WI38 (cell line): ENCODE measurements at regions not wholly inside any gene's neighbourhood (a gene's known extent, or its start where the extent isn't known, plus 50 kb on each side); places are given as distances from the start of the nearest gene placed in this dataset.

Experiments
- H3K4me3 ChIP-seq: 2 replicates; pipeline ENCODE4 v1.5.1; 2011; ENCODE audit warnings: low read depth, mild to moderate bottlenecking, control low read depth, low read length
- TF ChIP-seq, protein P1 (sequence below): IDR thresholded peaks from 2 replicates; pipeline ENCODE4 v1.5.1; 2012; ENCODE audit warnings: low read depth, mild to moderate bottlenecking, control low read depth, low read length

DNA sequence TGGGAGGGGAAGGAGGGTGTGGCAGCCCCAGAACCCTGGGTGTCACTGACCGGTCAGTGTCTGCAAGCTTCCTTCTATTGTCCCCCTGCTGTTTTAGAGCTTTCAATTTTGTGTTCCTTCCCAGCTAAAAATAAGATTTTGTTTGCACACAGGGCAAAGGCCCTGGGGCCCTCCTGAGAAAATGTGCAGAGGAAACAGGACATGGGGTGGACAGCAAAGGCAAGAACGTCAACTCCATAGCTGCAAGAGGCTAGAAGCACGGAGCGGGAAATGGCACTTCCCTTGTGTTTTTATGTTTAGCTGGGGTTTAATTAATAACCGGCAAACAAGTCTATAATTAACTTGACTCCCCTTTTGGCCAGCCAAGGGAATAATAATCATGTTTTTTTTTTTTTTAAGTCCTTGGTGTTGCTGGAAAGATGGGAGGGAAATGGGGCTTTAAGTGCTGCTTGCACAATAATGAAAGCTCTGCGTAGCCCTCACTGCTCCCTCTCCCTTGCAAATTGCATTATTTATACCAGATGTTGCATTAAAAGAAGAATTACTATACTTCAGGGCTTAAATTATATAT lies 261.4 kb upstream of the USP24 start:
- TF ChIP-seq, protein P1, sequence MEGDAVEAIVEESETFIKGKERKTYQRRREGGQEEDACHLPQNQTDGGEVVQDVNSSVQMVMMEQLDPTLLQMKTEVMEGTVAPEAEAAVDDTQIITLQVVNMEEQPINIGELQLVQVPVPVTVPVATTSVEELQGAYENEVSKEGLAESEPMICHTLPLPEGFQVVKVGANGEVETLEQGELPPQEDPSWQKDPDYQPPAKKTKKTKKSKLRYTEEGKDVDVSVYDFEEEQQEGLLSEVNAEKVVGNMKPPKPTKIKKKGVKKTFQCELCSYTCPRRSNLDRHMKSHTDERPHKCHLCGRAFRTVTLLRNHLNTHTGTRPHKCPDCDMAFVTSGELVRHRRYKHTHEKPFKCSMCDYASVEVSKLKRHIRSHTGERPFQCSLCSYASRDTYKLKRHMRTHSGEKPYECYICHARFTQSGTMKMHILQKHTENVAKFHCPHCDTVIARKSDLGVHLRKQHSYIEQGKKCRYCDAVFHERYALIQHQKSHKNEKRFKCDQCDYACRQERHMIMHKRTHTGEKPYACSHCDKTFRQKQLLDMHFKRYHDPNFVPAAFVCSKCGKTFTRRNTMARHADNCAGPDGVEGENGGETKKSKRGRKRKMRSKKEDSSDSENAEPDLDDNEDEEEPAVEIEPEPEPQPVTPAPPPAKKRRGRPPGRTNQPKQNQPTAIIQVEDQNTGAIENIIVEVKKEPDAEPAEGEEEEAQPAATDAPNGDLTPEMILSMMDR = no peak
- no peak overlapping the region for H3K4me3 ChIP-seq

DNA sequence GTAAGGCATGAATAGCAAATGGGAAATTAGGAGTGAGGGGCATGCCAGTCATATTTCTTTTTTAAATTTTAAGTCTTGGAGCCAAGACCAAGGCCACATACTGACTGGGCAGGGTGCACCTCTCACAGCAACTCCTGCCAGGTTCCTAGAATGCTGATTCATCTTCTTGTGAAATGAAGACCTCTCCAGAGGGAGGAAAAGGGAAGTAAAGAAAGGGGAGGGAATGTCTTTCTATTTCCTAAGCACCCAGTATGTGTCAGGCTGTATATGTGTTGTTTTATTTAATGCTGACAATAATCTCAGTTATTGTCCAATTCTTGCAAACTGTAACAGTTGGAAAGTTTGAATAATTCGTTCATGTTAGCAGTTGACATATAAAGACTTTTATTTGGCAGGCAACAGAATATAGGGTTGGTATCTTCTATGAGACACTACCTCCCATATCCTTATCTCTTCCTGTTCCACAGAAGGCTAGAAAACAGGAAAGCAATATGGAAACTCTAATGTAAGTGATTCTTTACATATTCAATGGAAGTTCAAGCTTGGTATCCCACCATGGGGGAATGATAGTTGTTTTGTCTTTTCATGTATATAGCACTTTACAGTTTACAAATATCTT lies 259.1 kb upstream of the USP24 start:
- TF ChIP-seq, protein P1 = no peak
- H3K4me3 ChIP-seq = no peak overlapping the region

DNA sequence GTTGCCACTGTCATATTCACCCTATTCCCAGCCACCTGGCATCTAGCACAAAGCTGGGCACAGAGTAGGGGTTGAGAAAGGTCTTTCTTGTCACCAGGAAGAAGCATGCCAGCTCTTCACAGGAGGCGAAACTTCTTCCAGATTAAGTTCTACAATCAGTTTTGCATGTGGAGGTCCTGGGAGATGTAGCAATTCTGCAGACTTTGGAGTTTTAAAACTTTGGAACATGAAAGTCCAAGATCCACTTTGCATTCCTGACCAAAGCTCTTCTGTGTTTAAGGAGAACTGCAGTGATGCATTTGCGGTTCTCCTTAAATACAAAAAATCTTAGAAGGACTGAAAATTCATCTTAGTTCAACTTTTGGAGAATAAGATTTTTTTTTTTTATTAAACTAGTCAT lies 258.5 kb upstream of the USP24 start:
- no peak overlapping the region for H3K4me3 ChIP-seq
- TF ChIP-seq, protein P1 = no peak

DNA sequence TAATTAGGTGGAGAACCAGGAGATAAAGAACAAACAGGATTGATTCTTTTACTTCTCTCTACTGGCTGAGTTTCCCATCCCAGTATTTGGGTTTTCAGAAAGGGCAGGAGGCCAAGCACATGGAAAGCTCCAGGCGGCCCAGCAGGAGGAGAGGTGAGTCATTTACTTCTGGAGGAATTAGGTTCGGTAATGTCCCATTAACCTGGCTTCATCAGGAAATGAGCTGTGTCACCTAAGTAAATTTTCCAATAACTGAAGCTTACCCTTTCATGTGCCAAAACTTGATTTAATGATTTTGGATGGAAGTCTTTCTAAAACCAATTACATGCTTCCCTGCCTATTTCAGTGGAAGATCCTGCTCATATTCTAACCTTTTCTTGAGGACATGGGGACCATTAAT lies 257.6 kb upstream of the USP24 start:
- TF ChIP-seq, protein P1 = no peak
- H3K4me3 ChIP-seq = no peak overlapping the region

DNA sequence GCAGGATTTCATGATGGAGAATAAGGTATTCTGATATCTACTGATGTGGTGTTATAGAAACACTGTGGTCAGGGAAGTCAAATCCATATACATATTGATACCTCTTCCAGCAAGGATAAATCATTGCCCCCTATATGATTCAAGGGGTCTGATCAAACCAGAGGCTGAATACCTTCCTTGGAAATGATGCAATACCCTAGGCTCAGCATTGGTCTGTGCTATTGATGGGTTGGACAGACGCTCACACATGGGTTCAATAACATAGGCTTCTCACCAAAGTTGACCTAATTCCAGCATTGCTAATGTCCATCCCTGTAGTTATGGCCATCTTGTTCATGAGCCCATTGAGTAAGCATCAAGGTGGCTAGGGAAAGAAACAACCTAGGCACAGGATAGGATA lies 257.0 kb upstream of the USP24 start:
- TF ChIP-seq, protein P1 = no peak
- no peak overlapping the region for H3K4me3 ChIP-seq

DNA sequence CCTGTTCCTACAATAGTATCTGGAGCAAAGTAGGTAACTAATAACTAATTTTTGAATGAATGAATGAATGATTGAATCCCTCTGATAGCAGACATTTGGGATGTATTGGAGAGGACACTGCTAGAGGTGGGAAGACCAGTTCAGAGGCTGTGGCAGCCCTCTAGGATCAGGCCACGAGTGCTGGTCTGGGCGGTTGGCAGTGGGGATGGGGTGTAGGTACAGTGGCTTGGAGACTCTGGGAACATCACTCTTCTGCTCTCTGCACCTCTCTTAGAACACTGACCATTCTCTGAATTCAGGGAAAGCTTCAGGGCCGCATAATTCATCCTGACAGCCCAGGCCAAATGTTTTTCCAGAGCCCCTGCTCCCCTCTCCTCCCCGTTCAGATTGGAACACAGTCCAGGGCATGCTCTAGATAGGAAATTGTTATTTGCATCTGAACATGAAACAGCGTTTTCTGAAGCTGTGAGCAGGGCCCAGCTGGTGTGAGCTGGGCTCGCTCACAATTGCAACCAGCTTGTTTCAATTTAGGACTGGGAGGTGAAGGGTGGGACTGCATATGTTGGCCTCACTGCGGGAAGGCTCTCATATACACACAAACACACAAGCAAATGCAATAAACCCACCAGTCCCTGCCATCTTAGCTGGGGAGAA lies 253.1 kb upstream of the USP24 start:
- TF ChIP-seq, protein P1 = no peak
- H3K4me3 ChIP-seq = no peak overlapping the region

DNA sequence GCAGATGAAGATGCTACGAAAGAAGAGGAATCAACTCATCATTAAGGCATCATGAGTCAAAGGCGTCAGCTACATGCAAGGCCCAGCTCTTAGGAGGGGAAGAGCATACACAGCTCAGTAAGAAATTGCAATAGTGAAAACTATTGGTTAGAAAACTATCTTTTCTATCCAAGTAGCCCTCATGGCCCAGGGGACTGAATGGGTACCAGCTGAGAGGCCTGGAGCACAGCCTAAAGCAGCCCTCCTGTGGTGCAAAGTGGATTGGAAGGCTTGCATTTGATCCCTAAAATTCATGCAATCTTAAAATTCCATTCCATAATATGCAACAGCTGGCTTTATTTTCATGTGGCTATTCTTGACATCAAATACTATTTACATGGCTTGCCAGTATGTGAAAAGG lies 251.8 kb upstream of the USP24 start:
- no peak overlapping the region for H3K4me3 ChIP-seq
- TF ChIP-seq, protein P1 = no peak
